ENCODE measurements at regions not wholly inside any gene's neighbourhood (a gene's known extent, or its start where the extent isn't known, plus 50 kb on each side); places are given as distances from the start of the nearest gene placed in this dataset.

DNA sequence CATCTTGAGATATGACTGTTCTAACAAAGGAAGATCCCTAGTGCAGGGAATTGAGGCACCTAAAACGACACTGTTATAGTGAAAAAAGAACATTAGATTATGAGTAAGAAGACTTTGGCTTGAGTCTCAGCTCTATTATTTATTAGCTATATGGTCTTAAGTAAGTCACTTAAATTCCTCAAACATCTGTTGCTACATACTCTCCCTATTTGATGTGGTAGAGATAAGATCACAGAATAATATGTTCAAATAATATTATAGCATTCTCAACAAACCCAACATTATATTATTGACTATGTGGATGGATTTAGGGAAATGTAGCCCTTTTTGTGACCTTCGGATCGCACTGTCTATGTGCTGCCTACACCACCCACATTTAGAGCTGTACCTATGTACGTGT, 136.9 kb downstream of the P2RY1 start:
- TF ChIP-seq, protein P1, sequence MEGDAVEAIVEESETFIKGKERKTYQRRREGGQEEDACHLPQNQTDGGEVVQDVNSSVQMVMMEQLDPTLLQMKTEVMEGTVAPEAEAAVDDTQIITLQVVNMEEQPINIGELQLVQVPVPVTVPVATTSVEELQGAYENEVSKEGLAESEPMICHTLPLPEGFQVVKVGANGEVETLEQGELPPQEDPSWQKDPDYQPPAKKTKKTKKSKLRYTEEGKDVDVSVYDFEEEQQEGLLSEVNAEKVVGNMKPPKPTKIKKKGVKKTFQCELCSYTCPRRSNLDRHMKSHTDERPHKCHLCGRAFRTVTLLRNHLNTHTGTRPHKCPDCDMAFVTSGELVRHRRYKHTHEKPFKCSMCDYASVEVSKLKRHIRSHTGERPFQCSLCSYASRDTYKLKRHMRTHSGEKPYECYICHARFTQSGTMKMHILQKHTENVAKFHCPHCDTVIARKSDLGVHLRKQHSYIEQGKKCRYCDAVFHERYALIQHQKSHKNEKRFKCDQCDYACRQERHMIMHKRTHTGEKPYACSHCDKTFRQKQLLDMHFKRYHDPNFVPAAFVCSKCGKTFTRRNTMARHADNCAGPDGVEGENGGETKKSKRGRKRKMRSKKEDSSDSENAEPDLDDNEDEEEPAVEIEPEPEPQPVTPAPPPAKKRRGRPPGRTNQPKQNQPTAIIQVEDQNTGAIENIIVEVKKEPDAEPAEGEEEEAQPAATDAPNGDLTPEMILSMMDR (IDR thresholded peaks at IDR 0.05): no peak
- no peak for TF ChIP-seq POLR2A (IDR thresholded peaks at IDR 0.05)
